ENCODE measurements at regions not wholly inside any gene's neighbourhood (a gene's known extent, or its start where the extent isn't known, plus 50 kb on each side); places are given as distances from the start of the nearest gene placed in this dataset.

DNA sequence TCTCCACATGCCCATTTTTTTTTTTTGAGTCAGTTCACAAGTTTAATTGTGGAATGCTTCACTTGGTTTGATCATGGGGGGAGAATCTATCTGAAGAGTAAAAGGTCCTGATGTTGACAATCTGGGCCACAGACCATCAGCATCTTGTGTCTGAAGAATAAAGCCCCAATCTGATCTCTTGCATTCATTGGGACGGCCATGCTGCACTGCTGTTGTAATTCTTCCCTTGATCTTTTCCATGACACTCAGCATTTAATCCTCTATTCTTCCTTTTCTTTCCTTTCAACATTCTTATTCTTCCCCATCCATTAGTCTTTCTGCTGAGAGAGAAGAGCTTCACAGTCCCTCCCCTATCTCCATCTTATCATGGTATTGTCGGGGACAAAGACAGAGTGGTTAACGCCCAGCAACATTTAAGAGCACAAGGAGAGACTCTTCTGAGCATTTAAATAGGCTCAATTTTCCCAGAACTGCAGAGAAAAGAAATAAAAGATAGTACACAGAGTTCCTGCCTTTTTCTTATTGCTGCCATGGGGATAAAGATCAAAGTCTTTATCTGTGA lies 1157.3 kb downstream of the SORCS3 start:
- Mint-ChIP-seq H3K36me3 (ENCODE audit: low read depth) (no peaks in the 10 kb centered on the region), H3K4me1 (no peaks in the 10 kb centered on the region), H3K27ac (no peak overlapping the region), H3K4me3 (no peak overlapping the region), H3K9me3 (no peaks in the 10 kb centered on the region; the same call in 2 of the 3 replicates), H3K27me3 (ENCODE audit: insufficient read depth, low read depth, poor library complexity) (no peaks in the 10 kb centered on the region)
- ATAC-seq = no peak
- no peak for DNase-seq (ENCODE audit: low spot score)
- no peaks in the 10 kb centered on the region for H3K4me1 ChIP-seq (ENCODE audit: insufficient read depth)
- no peak overlapping the region for H3K27ac ChIP-seq (ENCODE audit: low read depth)
- TF ChIP-seq STAT1 (IDR thresholded peaks at IDR 0.05; ENCODE audit: unreplicated experiment) (no peak), ZNF114 (CRISPR knock-in tag; IDR thresholded peaks at IDR 0.05) (no peak), NANOG (IDR thresholded peaks at IDR 0.05; ENCODE audit: borderline replicate concordance) (no peak)
- TF ChIP-seq, protein P1, sequence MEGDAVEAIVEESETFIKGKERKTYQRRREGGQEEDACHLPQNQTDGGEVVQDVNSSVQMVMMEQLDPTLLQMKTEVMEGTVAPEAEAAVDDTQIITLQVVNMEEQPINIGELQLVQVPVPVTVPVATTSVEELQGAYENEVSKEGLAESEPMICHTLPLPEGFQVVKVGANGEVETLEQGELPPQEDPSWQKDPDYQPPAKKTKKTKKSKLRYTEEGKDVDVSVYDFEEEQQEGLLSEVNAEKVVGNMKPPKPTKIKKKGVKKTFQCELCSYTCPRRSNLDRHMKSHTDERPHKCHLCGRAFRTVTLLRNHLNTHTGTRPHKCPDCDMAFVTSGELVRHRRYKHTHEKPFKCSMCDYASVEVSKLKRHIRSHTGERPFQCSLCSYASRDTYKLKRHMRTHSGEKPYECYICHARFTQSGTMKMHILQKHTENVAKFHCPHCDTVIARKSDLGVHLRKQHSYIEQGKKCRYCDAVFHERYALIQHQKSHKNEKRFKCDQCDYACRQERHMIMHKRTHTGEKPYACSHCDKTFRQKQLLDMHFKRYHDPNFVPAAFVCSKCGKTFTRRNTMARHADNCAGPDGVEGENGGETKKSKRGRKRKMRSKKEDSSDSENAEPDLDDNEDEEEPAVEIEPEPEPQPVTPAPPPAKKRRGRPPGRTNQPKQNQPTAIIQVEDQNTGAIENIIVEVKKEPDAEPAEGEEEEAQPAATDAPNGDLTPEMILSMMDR (conservative IDR thresholded peaks at IDR 0.05; ENCODE audit: low read depth in 2 of 2) = no peak
- H3F3A ChIP-seq (replicated peaks; ENCODE audit: low read depth) = no peaks in the 10 kb centered on the region
- no peaks in the 10 kb centered on the region for H3K9me2 ChIP-seq (ENCODE audit: insufficient read depth)
- H3K36me3 ChIP-seq (ENCODE audit: insufficient read depth) = no peaks in the 10 kb centered on the region
- no peak overlapping the region for H3K4me3 ChIP-seq
- no peaks in the 10 kb centered on the region for H4K20me1 ChIP-seq (replicated peaks; ENCODE audit: insufficient read depth)
- H2AFZ ChIP-seq = peak overlapping the region; percentile 72
- H3K27me3 ChIP-seq (ENCODE audit: insufficient read depth) = no peaks in the 10 kb centered on the region
- H3K4me2 ChIP-seq = no peak overlapping the region
- no peaks in the 10 kb centered on the region for H3K79me2 ChIP-seq (replicated peaks; ENCODE audit: insufficient read depth)

DNA sequence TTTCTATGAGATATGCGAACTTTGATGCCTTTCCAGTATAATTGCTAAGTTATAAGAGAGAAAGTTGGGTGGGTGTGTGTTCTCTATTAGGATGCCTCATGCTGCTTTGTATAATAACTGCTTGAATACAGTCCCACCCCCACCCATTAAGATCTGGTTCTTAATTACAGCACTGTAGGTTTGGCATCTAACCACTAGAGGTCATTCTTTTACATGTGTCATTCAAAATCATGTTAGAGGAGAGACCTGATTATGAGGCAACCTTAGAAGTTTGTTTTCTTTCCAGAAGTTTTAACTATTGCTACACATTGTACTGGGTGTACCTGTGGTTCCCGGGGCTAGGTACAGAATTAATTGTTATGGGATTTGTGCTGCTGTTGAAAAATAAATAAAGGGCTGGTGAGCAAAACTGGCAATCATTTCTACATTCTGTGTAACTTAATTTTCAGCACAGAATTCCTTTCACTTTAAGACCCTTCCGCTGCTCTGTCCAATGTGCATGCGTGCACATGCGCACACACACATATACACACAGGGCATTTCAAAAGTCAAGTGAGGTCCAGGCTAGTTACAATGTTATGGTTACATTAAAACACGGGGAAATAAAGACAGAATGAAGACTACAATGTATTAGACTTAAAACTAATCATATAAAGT lies 1156.3 kb downstream of the SORCS3 start:
- no peak overlapping the region for H3K4me3 ChIP-seq
- H3F3A ChIP-seq (replicated peaks; ENCODE audit: low read depth) = no peaks in the 10 kb centered on the region
- no peaks in the 10 kb centered on the region for H3K4me1 ChIP-seq (ENCODE audit: insufficient read depth)
- H3K4me3 Mint-ChIP-seq = no peak overlapping the region
- no peak overlapping the region for H3K4me2 ChIP-seq
- no peaks in the 10 kb centered on the region for H4K20me1 ChIP-seq (replicated peaks; ENCODE audit: insufficient read depth)
- no peaks in the 10 kb centered on the region for H3K27me3 ChIP-seq (ENCODE audit: insufficient read depth)
- DNase-seq (ENCODE audit: low spot score) = peak; percentile 69
- H3K27me3 Mint-ChIP-seq (ENCODE audit: insufficient read depth, low read depth, poor library complexity) = no peaks in the 10 kb centered on the region
- TF ChIP-seq STAT1 (IDR thresholded peaks at IDR 0.05; ENCODE audit: unreplicated experiment) (no peak), ZNF114 (CRISPR knock-in tag; IDR thresholded peaks at IDR 0.05) (no peak), POLR2AphosphoS5 (IDR thresholded peaks at IDR 0.05; ENCODE audit: low read depth) (no peak), EZH2 (IDR thresholded peaks at IDR 0.05; ENCODE audit: low read depth, unreplicated experiment) (no peak)
- TF ChIP-seq, protein P2, sequence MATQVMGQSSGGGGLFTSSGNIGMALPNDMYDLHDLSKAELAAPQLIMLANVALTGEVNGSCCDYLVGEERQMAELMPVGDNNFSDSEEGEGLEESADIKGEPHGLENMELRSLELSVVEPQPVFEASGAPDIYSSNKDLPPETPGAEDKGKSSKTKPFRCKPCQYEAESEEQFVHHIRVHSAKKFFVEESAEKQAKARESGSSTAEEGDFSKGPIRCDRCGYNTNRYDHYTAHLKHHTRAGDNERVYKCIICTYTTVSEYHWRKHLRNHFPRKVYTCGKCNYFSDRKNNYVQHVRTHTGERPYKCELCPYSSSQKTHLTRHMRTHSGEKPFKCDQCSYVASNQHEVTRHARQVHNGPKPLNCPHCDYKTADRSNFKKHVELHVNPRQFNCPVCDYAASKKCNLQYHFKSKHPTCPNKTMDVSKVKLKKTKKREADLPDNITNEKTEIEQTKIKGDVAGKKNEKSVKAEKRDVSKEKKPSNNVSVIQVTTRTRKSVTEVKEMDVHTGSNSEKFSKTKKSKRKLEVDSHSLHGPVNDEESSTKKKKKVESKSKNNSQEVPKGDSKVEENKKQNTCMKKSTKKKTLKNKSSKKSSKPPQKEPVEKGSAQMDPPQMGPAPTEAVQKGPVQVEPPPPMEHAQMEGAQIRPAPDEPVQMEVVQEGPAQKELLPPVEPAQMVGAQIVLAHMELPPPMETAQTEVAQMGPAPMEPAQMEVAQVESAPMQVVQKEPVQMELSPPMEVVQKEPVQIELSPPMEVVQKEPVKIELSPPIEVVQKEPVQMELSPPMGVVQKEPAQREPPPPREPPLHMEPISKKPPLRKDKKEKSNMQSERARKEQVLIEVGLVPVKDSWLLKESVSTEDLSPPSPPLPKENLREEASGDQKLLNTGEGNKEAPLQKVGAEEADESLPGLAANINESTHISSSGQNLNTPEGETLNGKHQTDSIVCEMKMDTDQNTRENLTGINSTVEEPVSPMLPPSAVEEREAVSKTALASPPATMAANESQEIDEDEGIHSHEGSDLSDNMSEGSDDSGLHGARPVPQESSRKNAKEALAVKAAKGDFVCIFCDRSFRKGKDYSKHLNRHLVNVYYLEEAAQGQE (IDR thresholded peaks at IDR 0.05; ENCODE audit: unreplicated experiment) = no peak
- TF ChIP-seq, protein P1 (conservative IDR thresholded peaks at IDR 0.05; ENCODE audit: low read depth in 2 of 2) = peak; percentile 67 to 71
- H3K27ac Mint-ChIP-seq = no peak overlapping the region
- no peaks in the 10 kb centered on the region for H3K9me2 ChIP-seq (ENCODE audit: insufficient read depth)
- H3K79me2 ChIP-seq (replicated peaks; ENCODE audit: insufficient read depth) = no peaks in the 10 kb centered on the region
- no peaks in the 10 kb centered on the region; the same call in 2 of the 3 replicates for H3K9me3 Mint-ChIP-seq
- no peaks in the 10 kb centered on the region for H3K4me1 Mint-ChIP-seq
- H2AFZ ChIP-seq = no peak overlapping the region
- H3K36me3 ChIP-seq (ENCODE audit: insufficient read depth) = no peaks in the 10 kb centered on the region
- ATAC-seq = peak; percentile 65
- no peak overlapping the region for H3K27ac ChIP-seq (ENCODE audit: low read depth)
- no peaks in the 10 kb centered on the region for H3K36me3 Mint-ChIP-seq (ENCODE audit: low read depth)

Data from GM23338 (cell line).